HG03139 (cell line): ENCODE measurements at regions not wholly inside any gene's neighbourhood (a gene's known extent, or its start where the extent isn't known, plus 50 kb on each side); places are given as distances from the start of the nearest gene placed in this dataset.

ENCODE experiments used
- ATAC-seq: cut with Tn5 transposase; IDR thresholded peaks from one replicate; pipeline ENCODE4 v1.9.1; 2021; ENCODE audit not compliant: unreplicated experiment

- peak; percentile 78 for ATAC-seq
Observed at GRCh38 chr14:50038398-50039119, 77.8 kb downstream of the VCPKMT start.

GRCh38 chr14:50039120-50039517, 77.3 kb downstream of the VCPKMT start:
- ATAC-seq = no peak

DNA sequence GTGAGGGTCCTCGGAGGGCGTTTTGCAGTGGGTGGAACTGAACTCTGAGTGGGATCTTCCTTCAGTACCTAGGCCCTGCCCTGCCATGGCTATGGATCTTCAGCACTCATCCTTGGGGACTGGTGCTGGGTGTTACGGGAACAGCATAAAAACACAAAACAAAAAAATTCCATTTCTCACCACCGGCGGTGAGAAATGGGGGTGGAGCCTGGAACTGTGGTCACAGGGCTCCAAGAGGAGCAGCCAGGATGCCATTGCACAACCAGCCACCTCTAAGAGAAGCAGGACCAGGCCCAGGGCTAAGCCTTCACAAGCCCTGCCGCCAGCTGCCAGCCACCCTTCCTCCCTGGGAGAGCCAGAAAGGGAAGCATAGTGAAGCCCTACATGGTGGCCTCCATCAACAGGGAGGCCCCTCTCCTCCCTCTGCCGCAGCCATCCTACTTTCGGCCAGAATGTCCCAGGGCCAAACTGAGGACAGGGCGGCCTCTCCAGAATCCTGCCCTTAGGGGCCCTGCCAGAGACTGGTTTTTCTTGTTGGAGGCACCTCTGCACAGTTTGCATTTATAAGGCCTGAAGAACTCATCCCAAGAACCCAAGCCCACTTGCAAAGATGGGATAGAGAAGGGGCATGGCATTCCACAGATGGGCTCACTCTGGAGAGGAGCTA, 76.5 kb downstream of the VCPKMT start:
- ATAC-seq = no peak

DNA sequence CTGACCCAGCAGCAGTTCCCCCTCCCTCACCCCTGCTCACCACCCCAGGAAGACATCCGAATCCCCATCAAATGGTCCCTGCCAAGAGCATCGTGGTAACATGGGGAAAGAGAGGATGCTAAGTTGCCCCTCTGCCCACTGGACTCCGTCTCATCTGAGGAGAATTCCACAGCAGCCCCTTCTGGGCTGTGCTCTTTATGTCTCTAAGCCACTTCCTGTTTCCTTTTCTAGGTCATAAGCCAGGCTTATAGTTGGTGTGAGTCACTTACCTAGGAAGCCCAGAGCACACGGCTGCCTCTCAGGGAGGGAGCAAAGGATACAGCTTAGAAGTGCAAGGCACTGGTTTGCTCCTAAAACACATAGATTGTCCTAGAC, 76.0 kb downstream of the VCPKMT start:
- no peak for ATAC-seq

- ATAC-seq = no peak
Observed at GRCh38 chr14:50040895-50041465, 75.4 kb downstream of the VCPKMT start.

DNA sequence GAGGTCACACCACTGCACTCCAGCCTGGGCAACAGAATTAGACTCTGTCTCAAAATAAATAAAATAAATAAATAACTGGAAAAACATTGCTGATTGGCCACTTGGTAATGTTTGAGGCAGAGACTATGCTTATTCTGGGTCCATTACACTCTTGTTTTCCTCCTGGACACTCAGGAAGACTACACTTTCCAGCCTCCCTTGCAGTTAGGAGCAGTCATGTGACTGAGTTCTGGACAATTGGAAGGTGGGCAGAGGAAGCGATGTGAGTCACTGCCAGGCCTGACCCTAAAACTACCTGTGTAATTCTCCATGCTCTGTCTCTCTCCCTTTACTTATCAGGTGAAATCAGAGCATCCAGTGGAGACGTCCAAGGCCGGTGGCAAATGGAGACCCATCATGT, 74.4 kb downstream of the VCPKMT start:
- ATAC-seq = no peak

DNA sequence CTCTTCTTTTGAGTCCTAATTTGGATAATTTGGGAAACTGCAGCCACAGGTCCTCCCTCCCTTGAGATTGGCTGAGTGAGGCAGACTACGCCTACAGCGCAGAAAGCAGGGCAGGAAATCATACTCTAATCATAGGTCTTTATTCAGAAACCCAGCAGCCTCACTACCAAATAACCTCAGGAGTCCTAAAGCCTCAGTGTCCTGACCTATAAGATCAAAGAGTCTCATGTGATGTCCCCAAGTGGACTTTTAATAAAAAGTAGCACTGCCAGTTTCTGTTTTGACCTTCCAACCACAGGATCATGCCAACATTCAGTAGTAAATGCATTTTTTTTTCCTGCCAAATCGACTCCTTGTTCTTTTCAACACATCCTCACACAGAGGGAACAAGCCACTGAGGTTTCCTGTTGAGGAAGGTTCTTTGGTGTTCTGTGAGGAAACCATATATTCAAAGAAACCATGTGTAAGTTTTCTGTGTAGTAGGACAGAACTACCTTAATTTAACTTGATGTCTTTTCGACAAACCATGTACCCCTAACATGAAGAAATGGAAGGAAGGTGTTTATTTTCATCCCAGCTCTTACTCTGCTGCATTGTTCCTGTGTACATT, 72.2 kb downstream of the VCPKMT start:
- no peak for ATAC-seq

GRCh38 chr14:50045039-50045711, 71.2 kb downstream of the VCPKMT start:
- ATAC-seq = peak; percentile 72

GRCh38 chr14:50045837-50046236, 70.5 kb downstream of the VCPKMT start:
- no peak for ATAC-seq

GRCh38 chr14:50047274-50047676, 69.1 kb downstream of the VCPKMT start:
- ATAC-seq = peak; percentile 62

GRCh38 chr14:50049093-50049492, 67.3 kb downstream of the VCPKMT start:
- ATAC-seq = no peak

DNA sequence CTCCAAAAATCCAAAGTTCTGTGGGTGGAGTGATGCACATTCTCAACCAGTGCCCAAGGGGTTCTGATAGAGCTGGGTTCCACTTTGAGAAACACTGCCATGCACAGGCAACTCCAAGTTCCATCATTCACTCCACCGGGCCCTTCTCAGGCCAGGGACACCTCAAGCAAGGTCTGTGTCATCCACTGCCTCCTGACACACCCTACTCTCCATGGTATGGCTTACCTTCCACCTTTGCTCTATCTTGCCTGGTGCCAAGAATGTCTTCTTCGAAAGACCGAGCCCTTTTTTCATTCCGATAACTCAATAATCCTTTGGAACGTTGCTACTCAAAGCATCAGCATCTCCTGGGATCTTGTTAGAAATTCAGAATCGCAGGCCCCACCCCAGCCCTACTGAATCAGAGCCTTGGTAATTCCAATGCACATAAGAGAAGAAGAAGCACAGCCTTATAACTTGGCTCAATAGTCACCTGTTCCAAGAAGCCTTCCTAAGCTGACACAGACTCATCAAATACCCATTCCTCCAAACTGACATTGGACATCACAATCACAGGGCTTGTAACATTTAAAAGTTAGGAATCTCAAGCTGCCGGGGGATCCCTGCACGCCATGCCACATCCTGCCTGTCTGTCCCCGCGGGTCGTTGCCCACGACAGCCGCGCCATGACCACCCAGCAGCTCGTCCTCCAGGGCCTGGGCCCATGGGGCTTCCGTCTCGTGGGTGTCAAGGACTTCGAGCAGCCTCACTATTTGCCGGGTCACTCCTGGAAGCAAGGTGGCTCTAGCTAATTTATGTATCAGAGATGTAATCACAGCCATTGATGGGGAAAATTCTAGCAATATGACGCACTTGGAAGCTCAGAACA, 66.4 kb downstream of the VCPKMT start:
- ATAC-seq = no peak

DNA sequence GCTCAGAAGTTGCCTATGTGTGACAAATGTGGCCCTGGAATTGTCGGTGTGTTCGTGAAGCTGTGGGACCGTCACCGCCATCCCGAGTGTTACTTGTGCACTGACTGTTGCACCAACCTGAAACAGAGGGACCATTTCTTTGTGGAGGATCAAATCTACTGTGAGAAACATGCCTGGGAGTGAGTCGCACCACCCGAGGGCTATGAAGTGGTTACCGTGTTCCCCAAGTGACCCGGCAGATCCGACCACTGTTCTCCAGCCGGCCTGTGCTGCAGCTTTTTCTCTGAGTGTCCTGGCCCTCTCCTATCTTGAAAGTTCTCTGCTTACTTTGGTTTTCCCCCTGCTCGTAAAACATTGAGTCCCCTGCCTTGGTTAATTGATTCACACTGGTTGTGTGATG, 65.3 kb downstream of the VCPKMT start:
- ATAC-seq = no peak

DNA sequence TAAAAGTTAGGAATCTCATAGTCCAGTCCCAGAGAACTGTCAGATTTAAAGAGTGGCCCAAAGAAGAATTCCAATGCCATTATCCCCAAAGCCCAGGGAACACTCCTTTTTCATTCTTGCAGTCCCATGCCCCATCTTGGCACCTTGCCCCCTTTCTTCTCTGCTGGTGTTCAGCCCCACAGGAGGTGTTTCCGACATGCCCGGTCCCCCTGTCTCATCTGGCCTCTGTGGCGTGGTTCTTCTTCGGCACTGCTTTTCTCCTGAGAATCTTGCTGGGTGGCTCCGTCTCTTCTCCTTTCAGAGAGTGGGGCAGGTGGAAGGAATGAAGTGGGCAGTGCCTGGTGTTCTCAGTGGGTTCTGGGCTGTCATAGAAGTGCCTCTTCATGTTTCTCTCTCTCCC, 64.7 kb downstream of the VCPKMT start:
- no peak for ATAC-seq

DNA sequence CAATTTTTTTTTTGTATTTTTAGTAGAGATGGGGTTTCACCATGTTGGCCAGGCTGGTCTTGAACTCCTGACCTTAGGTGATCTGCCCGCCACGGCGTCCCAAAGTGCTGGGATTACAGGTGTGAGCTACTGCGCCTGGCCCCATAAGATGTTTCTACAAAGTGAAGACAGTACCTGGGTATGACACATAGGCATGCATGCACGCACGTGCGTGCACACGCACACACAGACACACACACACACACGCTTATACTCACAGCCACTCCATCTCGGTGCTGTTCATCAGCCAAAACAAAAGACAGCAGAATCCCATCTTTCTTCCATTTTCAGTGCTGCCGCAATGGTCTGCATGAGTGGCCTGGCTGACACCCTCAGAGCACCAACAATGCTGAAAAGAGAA, 63.9 kb downstream of the VCPKMT start:
- ATAC-seq = no peak

GRCh38 chr14:50053935-50054334, 62.4 kb downstream of the VCPKMT start:
- no peak for ATAC-seq

- no peak for ATAC-seq
Observed at GRCh38 chr14:50055461-50056228, 60.7 kb downstream of the VCPKMT start.

GRCh38 chr14:50056435-50056834, 59.9 kb downstream of the VCPKMT start:
- ATAC-seq = no peak

GRCh38 chr14:50057331-50057730, 59.0 kb downstream of the VCPKMT start:
- no peak for ATAC-seq

- no peak for ATAC-seq
Observed at GRCh38 chr14:50058113-50058512, 58.3 kb downstream of the VCPKMT start.
